T-cell (primary cell): ENCODE measurements at regions not wholly inside any gene's neighbourhood (a gene's known extent, or its start where the extent isn't known, plus 50 kb on each side); places are given as distances from the start of the nearest gene placed in this dataset.
"Not testable (repeated sequence)": the region's sequence is repeated elsewhere in the genome, so short reads cannot be mapped to it uniquely, and the experiment has no call there.

Experiments
- ATAC-seq, 4 experiments: fragments of 200-7000 bp in 3 of 4; fragments of 150-1000 bp in 1 of 4; cut with Tn5 transposase; replicated peaks in 1 of 4; 1 replicate in 3 of 4; 2 replicates in 1 of 4; pipeline ENCODE4 v1.10.0; 2021; ENCODE audit warnings: moderate library complexity in 3 of 4, mild to moderate bottlenecking in 2 of 4, moderate number of reproducible peaks in 1 of 4
- CTCF ChIA-PET, 2 donors: fragments of 300-600 bp; sonication (Branson Sonifier 250); formaldehyde crosslinking; loops; one replicate each; lab custom pipeline; 2022; ENCODE audit warnings: antibody characterized with exemption in 2 of 2; lab: Charles Lee
- POLR2A ChIA-PET, 2 donors: fragments of 300-600 bp; sonication (Branson Sonifier 250); formaldehyde crosslinking; loops; one replicate each; lab custom pipeline; 2022; ENCODE audit warnings: antibody characterized with exemption in 2 of 2; lab: Charles Lee
- DNase-seq, 35 experiments: peaks; one replicate each; pipeline versions ENCODE4 v3.0.0 to v3.0.0-alpha.2; 2013 to 2023
- H3K27ac ChIP-seq: one replicate; pipeline ENCODE4 v1.5.1; 2013; ENCODE audit warnings: low read length
- H3K27me3 ChIP-seq, 2 experiments: replicated peaks in 1 of 2; 1 replicate in 1 of 2; 2 replicates in 1 of 2; pipeline versions ENCODE4 v1.6.1 to v1.7.0; 2013; ENCODE audit warnings: low read length in 1 of 2, mixed read lengths in 1 of 2; ENCODE audit not compliant: control insufficient read depth in 2 of 2, insufficient read depth in 2 of 2; ENCODE audit errors: extremely low read depth in 1 of 2
- H3K36me3 ChIP-seq, 2 donors: 1 replicate in 1 of 2; 2 replicates in 1 of 2; pipeline versions ENCODE4 v1.6.1 to v1.7.0; 2013; ENCODE audit warnings: low read length in 1 of 2; ENCODE audit not compliant: control insufficient read depth in 2 of 2, insufficient read depth in 1 of 2; ENCODE audit errors: extremely low read depth in 1 of 2
- H3K4me1 ChIP-seq, 2 experiments: 1 replicate in 1 of 2; 2 replicates in 1 of 2; pipeline versions ENCODE4 v1.6.1 to v1.7.0; 2013; ENCODE audit warnings: low read length in 2 of 2, mixed read lengths in 1 of 2; ENCODE audit not compliant: insufficient read depth in 2 of 2, control insufficient read depth in 1 of 2; ENCODE audit errors: extremely low read depth in 1 of 2
- H3K4me3 ChIP-seq, 2 donors: 1 replicate in 1 of 2; 2 replicates in 1 of 2; pipeline versions ENCODE4 v1.5.1 to v1.7.0; 2013; ENCODE audit warnings: mild to moderate bottlenecking in 2 of 2, low read length in 1 of 2, moderate library complexity in 1 of 2; ENCODE audit not compliant: control insufficient read depth in 1 of 2; ENCODE audit errors: extremely low read depth in 1 of 2
- H3K9me3 ChIP-seq: 2 replicates; pipeline ENCODE4 v1.7.0; 2013
- H3K27ac Mint-ChIP-seq, 2 donors: one replicate each; pipeline ENCODE4 v1.8.0; 2020 to 2021; ENCODE audit warnings: mild to moderate bottlenecking in 2 of 2, mixed read lengths in 2 of 2
- H3K27me3 Mint-ChIP-seq, 2 donors: one replicate each; pipeline ENCODE4 v1.8.0; 2021 to 2022; ENCODE audit warnings: mixed read lengths in 2 of 2
- H3K36me3 Mint-ChIP-seq: one replicate; pipeline ENCODE4 v1.8.0; 2021; ENCODE audit warnings: mixed read lengths
- H3K4me1 Mint-ChIP-seq, 3 donors: one replicate each; pipeline ENCODE4 v1.8.0; 2020 to 2022; ENCODE audit warnings: mixed read lengths in 3 of 3, mild to moderate bottlenecking in 1 of 3
- H3K4me3 Mint-ChIP-seq, 3 donors: one replicate each; pipeline ENCODE4 v1.8.0; 2020 to 2022; ENCODE audit warnings: mild to moderate bottlenecking in 3 of 3, mixed read lengths in 3 of 3, moderate library complexity in 3 of 3
- H3K9me3 Mint-ChIP-seq, 3 donors: one replicate each; pipeline ENCODE4 v1.8.0; 2020 to 2022; ENCODE audit warnings: mixed read lengths in 3 of 3
- WGBS: methylation state at CpG from one replicate; pipeline ENCODE4 v1.1.5; 2013; ENCODE audit warnings: missing lambda C conversion rate; ENCODE audit not compliant: insufficient coverage; 5-methylcytosine and 5-hydroxymethylcytosine counted together

- Histone ChIP-seq H3K27ac (no peak overlapping the region), H3K4me3 (no peak overlapping the region), H3K4me1 (no peaks in the 10 kb centered on the region), H3K27me3 (peaks cover 0 to 8% of the 10 kb centered on the region in 2 experiments), H3K36me3 (no peaks in the 10 kb centered on the region), H3K9me3 (no peaks in the 10 kb centered on the region)
- H3K9me3 Mint-ChIP-seq: no peaks in the 10 kb centered on the region
- H3K4me1 Mint-ChIP-seq: no peaks in the 10 kb centered on the region
- ChIA-PET CTCF (no interaction called here), POLR2A (no interaction called here)
- WGBS: 51% methylated on average over 2 of the region's 5 CpGs
- no peaks in the 10 kb centered on the region for H3K36me3 Mint-ChIP-seq
- ATAC-seq (no peak), DNase-seq (no peak)
- peaks cover 0 to 2% of the 10 kb centered on the region in 2 donors for H3K27me3 Mint-ChIP-seq
- no peak overlapping the region for H3K4me3 Mint-ChIP-seq
- H3K27ac Mint-ChIP-seq: no peak overlapping the region
Measured at GRCh38 chr19:30113186-30113585, 171.1 kb downstream of the URI1 start.

DNA sequence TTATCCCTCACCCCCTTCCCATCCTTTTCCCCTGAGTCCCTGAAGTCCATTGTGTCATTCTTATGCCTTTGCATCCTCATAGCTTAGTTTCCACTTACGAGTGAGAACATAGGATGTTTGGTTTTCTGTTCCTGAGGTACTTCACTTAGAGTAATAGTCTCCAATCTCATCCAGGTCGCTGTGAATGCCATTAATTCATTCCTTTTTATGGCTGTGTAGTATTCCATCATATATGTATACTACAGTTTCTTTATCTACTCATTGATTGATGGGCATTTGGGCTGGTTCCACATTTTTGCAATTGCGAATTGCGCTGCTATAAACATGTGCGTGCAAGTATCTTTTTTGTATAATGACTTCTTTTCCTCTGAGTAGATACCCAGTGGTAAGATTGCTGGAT, 172.1 kb downstream of the URI1 start:
- CTCF ChIA-PET, H3K27ac Mint-ChIP-seq, H3K4me1 ChIP-seq, H3K4me3 ChIP-seq, H3K36me3 Mint-ChIP-seq, DNase-seq, H3K4me1 Mint-ChIP-seq, ATAC-seq, H3K27me3 ChIP-seq, H3K4me3 Mint-ChIP-seq, H3K36me3 ChIP-seq, H3K9me3 ChIP-seq, H3K9me3 Mint-ChIP-seq, H3K27me3 Mint-ChIP-seq, H3K27ac ChIP-seq, POLR2A ChIA-PET: not testable (repeated sequence)
- no CpG with 5 or more reads among the region's 5 CpGs for WGBS

DNA sequence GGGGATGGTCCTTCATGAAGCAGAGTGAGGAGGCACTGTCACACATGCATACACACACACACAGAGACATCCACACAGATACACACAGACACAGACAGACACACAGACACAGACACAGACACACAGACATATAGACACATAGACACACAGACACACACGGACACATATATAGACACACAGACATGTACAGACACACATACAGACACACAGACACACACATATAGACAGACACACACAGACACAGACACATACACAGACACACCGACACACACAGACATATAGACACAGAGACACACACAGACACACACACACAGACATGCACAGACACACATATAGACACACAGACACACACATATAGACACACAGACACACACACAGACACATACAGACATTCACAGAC, 173.9 kb downstream of the URI1 start:
- no peak overlapping the region for H3K27ac Mint-ChIP-seq
- H3K36me3 Mint-ChIP-seq: no peaks in the 10 kb centered on the region
- ATAC-seq (no peak), DNase-seq (no peak)
- no peak overlapping the region for H3K27ac ChIP-seq
- H3K27me3 ChIP-seq: peaks cover 0 to 15% of the 10 kb centered on the region in 2 experiments
- 78% methylated on average over 2 of the region's 2 CpGs for WGBS
- no peaks in the 10 kb centered on the region for H3K9me3 ChIP-seq
- H3K27me3 Mint-ChIP-seq: peaks cover 2 to 4% of the 10 kb centered on the region in 2 donors
- H3K4me3 ChIP-seq: no peak overlapping the region
- no peaks in the 10 kb centered on the region for H3K9me3 Mint-ChIP-seq
- H3K4me1 ChIP-seq: no peaks in the 10 kb centered on the region
- CTCF ChIA-PET: no interaction called here
- POLR2A ChIA-PET: no interaction called here
- H3K36me3 ChIP-seq: no peaks in the 10 kb centered on the region
- H3K4me1 Mint-ChIP-seq: no peaks in the 10 kb centered on the region
- no peak overlapping the region for H3K4me3 Mint-ChIP-seq

- no peaks in the 10 kb centered on the region for H3K36me3 Mint-ChIP-seq
- ChIA-PET POLR2A (no interaction called here), CTCF (no interaction called here)
- no peak overlapping the region for H3K4me3 Mint-ChIP-seq
- H3K27me3 ChIP-seq: peaks cover 0 to 18% of the 10 kb centered on the region in 2 experiments
- H3K9me3 ChIP-seq: no peaks in the 10 kb centered on the region
- no peak overlapping the region for H3K4me3 ChIP-seq
- H3K36me3 ChIP-seq: no peaks in the 10 kb centered on the region
- H3K4me1 ChIP-seq: no peaks in the 10 kb centered on the region
- no peak overlapping the region for H3K27ac ChIP-seq
- H3K27me3 Mint-ChIP-seq: peaks cover 4% of the 10 kb centered on the region in 2 donors
- ATAC-seq (no peak), DNase-seq (no peak)
- no peak overlapping the region for H3K27ac Mint-ChIP-seq
- no peaks in the 10 kb centered on the region for H3K4me1 Mint-ChIP-seq
- no peaks in the 10 kb centered on the region for H3K9me3 Mint-ChIP-seq
Measured at GRCh38 chr19:30116530-30116929, 174.5 kb downstream of the URI1 start.

DNA sequence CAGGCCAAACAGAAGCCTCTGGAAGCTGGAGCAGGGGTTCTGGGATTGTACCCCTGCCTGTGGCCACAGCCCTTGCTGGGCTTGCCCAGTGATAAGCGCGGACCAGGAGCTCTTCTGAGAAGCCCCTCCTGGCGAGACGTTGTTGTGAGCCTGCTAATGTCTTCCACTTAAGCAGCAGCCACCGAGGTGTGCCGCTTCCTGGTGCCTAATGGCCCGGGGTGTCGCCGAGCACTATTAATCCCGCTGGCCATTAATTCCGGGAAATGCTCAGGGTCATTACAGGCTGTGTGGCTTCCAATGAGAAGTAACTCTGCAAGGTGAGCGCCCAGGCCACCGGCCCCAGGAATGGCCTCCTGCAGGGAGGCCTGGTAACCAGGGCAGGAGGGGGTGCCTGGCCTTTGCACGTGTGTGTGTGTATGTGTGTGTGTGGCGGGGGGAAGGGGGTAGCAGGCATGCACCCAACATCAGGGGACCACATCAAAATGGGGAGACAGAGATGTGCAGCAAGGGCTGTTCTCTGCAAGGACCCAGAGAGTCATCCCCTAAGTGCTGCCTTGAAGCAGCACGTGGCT, 175.0 kb downstream of the URI1 start:
- H3K4me1 ChIP-seq: no peaks in the 10 kb centered on the region
- H3K9me3 ChIP-seq: no peaks in the 10 kb centered on the region
- ATAC-seq: no peak
- H3K9me3 Mint-ChIP-seq: no peaks in the 10 kb centered on the region
- no peaks in the 10 kb centered on the region for H3K4me1 Mint-ChIP-seq
- H3K27me3 ChIP-seq: peaks cover 0 to 15% of the 10 kb centered on the region in 2 experiments
- CTCF ChIA-PET: no interaction called here
- no peaks in the 10 kb centered on the region for H3K36me3 ChIP-seq
- POLR2A ChIA-PET: no interaction called here
- no peak overlapping the region for H3K4me3 Mint-ChIP-seq
- no peak for DNase-seq
- H3K27ac Mint-ChIP-seq: no peak overlapping the region
- WGBS: 88% methylated on average over 16 of the region's 16 CpGs
- no peak overlapping the region for H3K4me3 ChIP-seq
- peaks cover 4 to 7% of the 10 kb centered on the region in 2 donors for H3K27me3 Mint-ChIP-seq
- H3K36me3 Mint-ChIP-seq: no peaks in the 10 kb centered on the region
- no peak overlapping the region for H3K27ac ChIP-seq

GRCh38 chr19:30117636-30118145, 175.7 kb downstream of the URI1 start:
- CTCF ChIA-PET: no interaction called here
- no peak overlapping the region for H3K4me3 ChIP-seq
- H3K4me1 ChIP-seq: no peaks in the 10 kb centered on the region
- H3K9me3 ChIP-seq: no peaks in the 10 kb centered on the region
- DNase-seq (no peak), ATAC-seq (no peak)
- Mint-ChIP-seq H3K4me3 (no peak overlapping the region), H3K4me1 (no peaks in the 10 kb centered on the region), H3K36me3 (no peaks in the 10 kb centered on the region), H3K27ac (no peak overlapping the region), H3K9me3 (no peaks in the 10 kb centered on the region), H3K27me3 (peaks cover 7% of the 10 kb centered on the region in 2 donors)
- no peaks in the 10 kb centered on the region for H3K36me3 ChIP-seq
- POLR2A ChIA-PET: no interaction called here
- no peak overlapping the region for H3K27ac ChIP-seq
- H3K27me3 ChIP-seq: peaks cover 0 to 14% of the 10 kb centered on the region in 2 experiments
- WGBS: 74% methylated on average over 11 of the region's 12 CpGs

GRCh38 chr19:30118221-30118620, 176.2 kb downstream of the URI1 start:
- Mint-ChIP-seq H3K27me3 (peaks cover 7 to 8% of the 10 kb centered on the region in 2 donors), H3K4me1 (no peaks in the 10 kb centered on the region), H3K36me3 (no peaks in the 10 kb centered on the region), H3K9me3 (no peaks in the 10 kb centered on the region), H3K4me3 (no peak overlapping the region), H3K27ac (no peak overlapping the region)
- DNase-seq: no peak
- Histone ChIP-seq H3K4me1 (no peaks in the 10 kb centered on the region), H3K36me3 (no peaks in the 10 kb centered on the region), H3K9me3 (no peaks in the 10 kb centered on the region), H3K27ac (no peak overlapping the region), H3K27me3 (peaks cover 0 to 16% of the 10 kb centered on the region in 2 experiments), H3K4me3 (no peak overlapping the region)
- POLR2A ChIA-PET: no interaction called here
- no peak for ATAC-seq
- CTCF ChIA-PET: no interaction called here
- 89% methylated on average over 8 of the region's 11 CpGs for WGBS
